Osteoblast (primary cell): ENCODE measurements at regions not wholly inside any gene's neighbourhood (a gene's known extent, or its start where the extent isn't known, plus 50 kb on each side); places are given as distances from the start of the nearest gene placed in this dataset.

Experiments used
- DNase-seq: peaks from one replicate; pipeline ENCODE4 v3.0.0; 2011; ENCODE audit warnings: low spot score, mixed read lengths; ENCODE audit not compliant: insufficient read length; ENCODE audit errors: missing footprints
- H2AFZ ChIP-seq: 2 replicates; pipeline ENCODE4 v1.6.0; 2011; ENCODE audit warnings: mild to moderate bottlenecking, low read length
- H3K27ac ChIP-seq: 2 replicates; pipeline ENCODE4 v1.5.1; 2011; ENCODE audit warnings: mild to moderate bottlenecking, low read depth, low read length, moderate library complexity
- H3K27me3 ChIP-seq: 2 replicates; pipeline ENCODE4 v1.6.0; 2012; ENCODE audit warnings: mild to moderate bottlenecking, control low read depth, inconsistent platforms, low read length, moderate library complexity; ENCODE audit not compliant: insufficient read depth
- H3K36me3 ChIP-seq: 2 replicates; pipeline ENCODE4 v1.5.1; 2011; ENCODE audit warnings: mild to moderate bottlenecking, low read length, control low read depth, moderate library complexity; ENCODE audit not compliant: insufficient read depth
- H3K4me1 ChIP-seq: 2 replicates; pipeline ENCODE4 v1.5.1; 2011; ENCODE audit warnings: mild to moderate bottlenecking, low read length, control low read depth, moderate library complexity; ENCODE audit not compliant: insufficient read depth
- H3K4me2 ChIP-seq: 2 replicates; pipeline ENCODE4 v1.6.0; 2011; ENCODE audit warnings: mild to moderate bottlenecking, low read length; ENCODE audit not compliant: insufficient read depth
- H3K4me3 ChIP-seq: fragments of 200-600 bp; sonication (generic); 3 replicates; pipeline ENCODE4 v1.5.1; 2012; ENCODE audit warnings: mild to moderate bottlenecking, low read length, inconsistent platforms; ENCODE audit not compliant: insufficient read depth
- H3K79me2 ChIP-seq: 2 replicates; pipeline ENCODE4 v1.6.0; 2012; ENCODE audit warnings: mild to moderate bottlenecking, low read length, control low read depth, inconsistent platforms; ENCODE audit not compliant: insufficient read depth
- H3K9me3 ChIP-seq: 2 replicates; pipeline ENCODE4 v1.5.1; 2011; ENCODE audit warnings: low read depth, low read length, control low read depth
- H4K20me1 ChIP-seq: 2 replicates; pipeline ENCODE4 v1.6.0; 2012; ENCODE audit warnings: mild to moderate bottlenecking, low read length, control low read depth; ENCODE audit not compliant: insufficient read depth
- TF ChIP-seq, protein P1 (sequence below): IDR thresholded peaks from 2 replicates; pipeline ENCODE4 v1.5.1; 2011; ENCODE audit warnings: mild to moderate bottlenecking, low read depth, low read length, moderate library complexity; ENCODE audit errors: extremely low read depth

DNA sequence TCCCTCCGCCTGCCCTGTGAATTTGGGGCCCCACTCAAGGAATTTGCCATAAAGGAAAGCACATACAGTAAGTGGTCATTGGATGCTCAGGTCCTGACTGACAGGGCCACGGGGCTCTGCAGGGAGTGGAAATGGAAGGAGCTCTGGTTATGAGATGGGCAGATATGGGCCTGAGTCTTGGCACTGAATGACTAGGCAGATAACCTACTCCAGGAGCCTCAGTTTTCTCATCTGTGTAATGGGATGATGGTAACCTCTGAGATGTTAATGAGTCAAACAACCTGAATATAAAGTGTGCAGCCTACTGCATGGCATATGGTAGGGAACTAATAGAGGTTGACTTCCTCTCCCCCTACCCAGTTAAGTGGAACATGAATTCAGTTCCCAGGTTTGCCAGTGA lies 56.4 kb upstream of the NAA20 start:
- peaks cover 8% of the 10 kb centered on the region for H3K4me1 ChIP-seq

DNA sequence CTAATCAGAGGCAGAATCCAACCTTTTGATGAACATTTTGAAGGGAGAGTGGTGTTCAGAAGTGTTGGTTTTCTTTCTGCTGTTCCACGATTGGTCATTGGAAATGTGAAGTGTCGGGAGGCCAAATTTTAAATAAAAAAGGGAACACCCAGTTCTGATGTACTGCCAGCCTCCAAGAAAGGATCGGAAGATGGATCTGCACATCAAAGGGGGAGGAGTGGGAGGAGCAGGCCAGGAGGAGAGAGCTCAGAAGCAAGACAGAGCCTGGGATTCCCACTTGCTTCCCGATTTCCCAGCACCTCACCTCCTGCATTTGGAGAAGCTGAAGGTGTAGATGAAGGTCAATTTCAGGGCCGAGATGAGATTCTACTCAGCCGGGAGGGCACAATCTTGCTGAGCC lies 55.9 kb upstream of the NAA20 start:
- no peak overlapping the region for H3K4me3 ChIP-seq
- H4K20me1 ChIP-seq: no peaks in the 10 kb centered on the region
- peaks cover 8% of the 10 kb centered on the region for H3K4me1 ChIP-seq
- TF ChIP-seq, protein P1, sequence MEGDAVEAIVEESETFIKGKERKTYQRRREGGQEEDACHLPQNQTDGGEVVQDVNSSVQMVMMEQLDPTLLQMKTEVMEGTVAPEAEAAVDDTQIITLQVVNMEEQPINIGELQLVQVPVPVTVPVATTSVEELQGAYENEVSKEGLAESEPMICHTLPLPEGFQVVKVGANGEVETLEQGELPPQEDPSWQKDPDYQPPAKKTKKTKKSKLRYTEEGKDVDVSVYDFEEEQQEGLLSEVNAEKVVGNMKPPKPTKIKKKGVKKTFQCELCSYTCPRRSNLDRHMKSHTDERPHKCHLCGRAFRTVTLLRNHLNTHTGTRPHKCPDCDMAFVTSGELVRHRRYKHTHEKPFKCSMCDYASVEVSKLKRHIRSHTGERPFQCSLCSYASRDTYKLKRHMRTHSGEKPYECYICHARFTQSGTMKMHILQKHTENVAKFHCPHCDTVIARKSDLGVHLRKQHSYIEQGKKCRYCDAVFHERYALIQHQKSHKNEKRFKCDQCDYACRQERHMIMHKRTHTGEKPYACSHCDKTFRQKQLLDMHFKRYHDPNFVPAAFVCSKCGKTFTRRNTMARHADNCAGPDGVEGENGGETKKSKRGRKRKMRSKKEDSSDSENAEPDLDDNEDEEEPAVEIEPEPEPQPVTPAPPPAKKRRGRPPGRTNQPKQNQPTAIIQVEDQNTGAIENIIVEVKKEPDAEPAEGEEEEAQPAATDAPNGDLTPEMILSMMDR: no peak
- H3K27ac ChIP-seq: no peak overlapping the region
- no peak overlapping the region for H2AFZ ChIP-seq
- no peaks in the 10 kb centered on the region for H3K9me3 ChIP-seq
- H3K36me3 ChIP-seq: peaks cover 10% of the 10 kb centered on the region
- no peak overlapping the region for H3K4me2 ChIP-seq
- H3K79me2 ChIP-seq: no peaks in the 10 kb centered on the region
- H3K27me3 ChIP-seq: no peaks in the 10 kb centered on the region
- DNase-seq: no peak

More for the DNA sequence above, 56.4 kb upstream of the NAA20 start:
- H2AFZ ChIP-seq: no peak overlapping the region
- no peaks in the 10 kb centered on the region for H3K79me2 ChIP-seq
- no peaks in the 10 kb centered on the region for H4K20me1 ChIP-seq
- no peak overlapping the region for H3K4me2 ChIP-seq
- DNase-seq: no peak
- H3K9me3 ChIP-seq: no peaks in the 10 kb centered on the region
- no peaks in the 10 kb centered on the region for H3K27me3 ChIP-seq
- TF ChIP-seq, protein P1: no peak
- no peak overlapping the region for H3K27ac ChIP-seq
- no peak overlapping the region for H3K4me3 ChIP-seq
- H3K36me3 ChIP-seq: peaks cover 10% of the 10 kb centered on the region

DNA sequence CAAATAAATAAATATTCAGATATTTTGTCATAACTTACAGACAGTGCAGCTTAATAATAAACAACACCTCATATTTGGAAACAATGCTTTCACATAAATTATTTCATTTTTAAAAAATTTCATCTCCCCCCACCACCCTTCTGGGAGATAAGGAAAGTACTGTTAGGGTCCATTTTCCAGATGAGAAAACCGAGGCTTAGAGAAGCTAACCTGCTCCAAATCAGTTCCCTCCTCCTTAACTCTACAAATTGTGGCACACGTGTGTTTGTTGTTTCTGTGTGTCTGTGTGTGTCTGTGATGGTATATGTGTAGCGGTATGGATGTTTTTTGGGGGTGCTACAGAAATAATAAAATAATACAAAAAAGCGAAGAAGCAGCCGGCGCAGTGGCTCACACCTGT lies 54.2 kb upstream of the NAA20 start:
- no peaks in the 10 kb centered on the region for H3K9me3 ChIP-seq
- TF ChIP-seq, protein P1: no peak
- no peak overlapping the region for H3K4me3 ChIP-seq
- no peak for DNase-seq
- H3K27ac ChIP-seq: no peak overlapping the region
- H3K36me3 ChIP-seq: peaks cover 10% of the 10 kb centered on the region
- H3K4me1 ChIP-seq: peaks cover 8% of the 10 kb centered on the region
- no peak overlapping the region for H3K4me2 ChIP-seq
- no peaks in the 10 kb centered on the region for H4K20me1 ChIP-seq
- H3K27me3 ChIP-seq: no peaks in the 10 kb centered on the region
- H3K79me2 ChIP-seq: no peaks in the 10 kb centered on the region
- H2AFZ ChIP-seq: no peak overlapping the region

DNA sequence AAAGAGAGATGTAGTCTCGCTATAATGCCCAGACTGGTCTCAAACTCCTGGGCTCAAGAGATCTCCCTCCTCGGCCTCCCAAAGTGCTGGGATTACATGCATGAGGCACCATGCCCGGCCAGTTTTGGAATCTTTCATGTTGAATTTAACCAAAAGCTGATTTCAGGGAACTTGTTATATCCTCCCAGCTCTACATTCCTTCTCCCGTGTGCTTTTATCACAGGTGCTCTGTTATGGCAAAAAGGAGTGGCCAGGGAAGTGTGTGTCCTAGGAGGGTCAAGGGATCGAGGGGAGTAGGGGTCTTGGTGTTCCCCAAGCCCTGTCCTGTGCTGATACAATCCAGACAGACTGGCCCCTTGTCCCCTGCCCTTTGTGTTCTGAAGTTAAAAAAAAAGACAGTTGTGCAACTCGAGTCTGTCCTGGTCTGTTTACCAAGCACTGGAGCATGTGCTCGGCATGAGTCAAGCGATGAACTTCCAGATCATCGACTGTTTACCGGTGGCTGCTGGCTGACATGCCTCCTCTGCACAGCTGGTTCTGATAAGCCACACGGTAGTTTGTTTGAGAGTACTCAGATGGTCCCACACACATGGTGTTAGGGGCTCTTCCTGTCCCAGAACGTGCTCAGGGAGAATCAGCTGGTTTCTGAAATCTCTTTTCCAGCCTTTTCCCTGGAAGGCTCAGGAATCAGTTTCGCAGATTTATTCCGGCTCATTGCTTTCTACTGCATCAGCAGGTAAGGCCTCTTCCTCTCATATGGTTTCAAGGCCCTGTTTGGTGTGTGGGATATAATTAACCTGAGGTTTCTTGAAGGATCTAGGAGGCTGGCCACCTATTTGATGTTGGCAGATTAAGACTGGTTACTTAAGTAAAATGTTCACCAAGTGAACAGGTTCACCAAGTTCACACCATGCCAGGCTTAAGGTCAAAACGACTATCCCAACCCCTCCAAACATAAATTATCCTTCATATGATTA lies 52.6 kb upstream of the NAA20 start:
- no peak overlapping the region for H3K4me3 ChIP-seq
- peak overlapping the region; percentile 18 for H3K27ac ChIP-seq
- no peak overlapping the region for H2AFZ ChIP-seq
- peaks cover 8% of the 10 kb centered on the region for H3K4me1 ChIP-seq
- TF ChIP-seq, protein P1: no peak
- peak; percentile 93 for DNase-seq
- no peaks in the 10 kb centered on the region for H4K20me1 ChIP-seq
- H3K79me2 ChIP-seq: no peaks in the 10 kb centered on the region
- H3K9me3 ChIP-seq: no peaks in the 10 kb centered on the region
- peaks cover 8% of the 10 kb centered on the region for H3K36me3 ChIP-seq
- no peaks in the 10 kb centered on the region for H3K27me3 ChIP-seq
- H3K4me2 ChIP-seq: no peak overlapping the region
